Psoas muscle (tissue), 7 donors: ENCODE measurements at regions not wholly inside any gene's neighbourhood (a gene's known extent, or its start where the extent isn't known, plus 50 kb on each side); places are given as distances from the start of the nearest gene placed in this dataset.
"Not testable (repeated sequence)": the region's sequence is repeated elsewhere in the genome, so short reads cannot be mapped to it uniquely, and the experiment has no call there.

ENCODE experiments used
- ATAC-seq, 4 donors: fragments of 200-7000 bp; cut with Tn5 transposase; one replicate each; pipeline ENCODE4 v1.9.1; 2020; ENCODE audit warnings: moderate library complexity in 3 of 4, mild to moderate bottlenecking in 2 of 4
- DNase-seq, 2 donors: peaks; one replicate each; pipeline ENCODE4 v3.0.0-alpha.2; 2020
- H3K27ac ChIP-seq: fragments of 200-600 bp; one replicate; pipeline ENCODE4 v1.8.0; 2022
- H3K27me3 ChIP-seq, 3 donors: fragments of 200-600 bp in 1 of 3; one replicate each; pipeline versions ENCODE4 v1.6.1 to v1.8.0; 2013 to 2022; ENCODE audit warnings: low read length in 2 of 3, mild to moderate bottlenecking in 2 of 3, moderate library complexity in 1 of 3; ENCODE audit not compliant: insufficient read depth in 3 of 3
- H3K36me3 ChIP-seq, 2 donors: fragments of 200-600 bp in 1 of 2; one replicate each; pipeline versions ENCODE4 v1.6.1 to v1.8.0; 2013 to 2022; ENCODE audit warnings: low read depth in 1 of 2, mild to moderate bottlenecking in 1 of 2, moderate library complexity in 1 of 2; ENCODE audit not compliant: insufficient read depth in 1 of 2
- H3K4me1 ChIP-seq: fragments of 200-600 bp; one replicate; pipeline ENCODE4 v1.8.0; 2022
- H3K4me3 ChIP-seq: fragments of 200-600 bp; one replicate; pipeline ENCODE4 v1.8.0; 2022; ENCODE audit warnings: mild to moderate bottlenecking
- H3K9me3 ChIP-seq: fragments of 200-600 bp; one replicate; pipeline ENCODE4 v1.8.0; 2022
- WGBS, 3 donors: extraction: QIAGEN DNeasy Blood & Tissue Kit; methylation state at CpG; one replicate each; pipeline versions ENCODE4 v1.1.6 to v1.1.7; 2013; 5-methylcytosine and 5-hydroxymethylcytosine counted together
- intact Hi-C, 2 donors: fragments of 100-400 bp; cut with DNase I; formaldehyde crosslinking; loops; one replicate each; pipeline versions ENCODE4 v1.11.0 to v1.14.2; 2022
- TF ChIP-seq, protein P1 (sequence below): fragments of 200-600 bp; IDR thresholded peaks from one replicate; pipeline ENCODE4 v1.8.0; 2022; ENCODE audit warnings: antibody characterized with exemption
- donor health status: healthy with polysubstance abuse.
- donor health status: DM: no; HTN: no; CAD: no; lungs with moderate emphysema.
- donor health status: Bipolar disorder and iron deficiency.
- donor health status: healthy.
- donor health status: DM: yes; HTN: yes; CAD: no.
- donor health status: DM: no; HTN: no; CAD: no.
- donor health status: DM: yes; HTN: yes; CAD: no.

DNA sequence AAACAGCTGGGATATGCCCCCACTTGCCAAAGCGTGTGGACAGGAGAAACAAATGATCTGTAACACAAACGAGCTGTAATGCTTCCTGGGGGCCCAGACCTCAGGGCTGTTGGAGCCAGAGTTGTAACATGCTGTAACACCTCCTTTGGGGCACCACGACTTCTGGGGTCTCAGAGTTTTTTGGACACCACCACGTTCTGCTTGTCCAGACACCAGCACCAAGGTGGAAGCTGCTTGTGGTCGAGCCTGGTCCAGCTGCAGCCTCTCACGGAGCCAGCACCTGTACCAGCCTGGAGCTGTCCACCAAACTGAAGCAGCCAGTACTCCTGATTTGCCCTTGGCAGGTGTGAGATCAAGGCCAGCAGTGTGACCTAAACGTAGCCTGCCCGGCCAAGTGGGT, 879.4 kb downstream of the SLC6A15 start:
- Histone ChIP-seq H3K27me3 (no peaks in the 10 kb centered on the region), H3K36me3 (no peaks in the 10 kb centered on the region), H3K4me3 (no peak overlapping the region), H3K27ac (no peak overlapping the region), H3K4me1 (no peaks in the 10 kb centered on the region), H3K9me3 (no peaks in the 10 kb centered on the region)
- intact Hi-C loops: no loop called here
- no peak for DNase-seq
- no peak for ATAC-seq
- WGBS, 3 donors: 80 to 87% (median 84%) methylated on average over 8 of the region's 8 CpGs
- TF ChIP-seq, protein P1, sequence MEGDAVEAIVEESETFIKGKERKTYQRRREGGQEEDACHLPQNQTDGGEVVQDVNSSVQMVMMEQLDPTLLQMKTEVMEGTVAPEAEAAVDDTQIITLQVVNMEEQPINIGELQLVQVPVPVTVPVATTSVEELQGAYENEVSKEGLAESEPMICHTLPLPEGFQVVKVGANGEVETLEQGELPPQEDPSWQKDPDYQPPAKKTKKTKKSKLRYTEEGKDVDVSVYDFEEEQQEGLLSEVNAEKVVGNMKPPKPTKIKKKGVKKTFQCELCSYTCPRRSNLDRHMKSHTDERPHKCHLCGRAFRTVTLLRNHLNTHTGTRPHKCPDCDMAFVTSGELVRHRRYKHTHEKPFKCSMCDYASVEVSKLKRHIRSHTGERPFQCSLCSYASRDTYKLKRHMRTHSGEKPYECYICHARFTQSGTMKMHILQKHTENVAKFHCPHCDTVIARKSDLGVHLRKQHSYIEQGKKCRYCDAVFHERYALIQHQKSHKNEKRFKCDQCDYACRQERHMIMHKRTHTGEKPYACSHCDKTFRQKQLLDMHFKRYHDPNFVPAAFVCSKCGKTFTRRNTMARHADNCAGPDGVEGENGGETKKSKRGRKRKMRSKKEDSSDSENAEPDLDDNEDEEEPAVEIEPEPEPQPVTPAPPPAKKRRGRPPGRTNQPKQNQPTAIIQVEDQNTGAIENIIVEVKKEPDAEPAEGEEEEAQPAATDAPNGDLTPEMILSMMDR: no peak

DNA sequence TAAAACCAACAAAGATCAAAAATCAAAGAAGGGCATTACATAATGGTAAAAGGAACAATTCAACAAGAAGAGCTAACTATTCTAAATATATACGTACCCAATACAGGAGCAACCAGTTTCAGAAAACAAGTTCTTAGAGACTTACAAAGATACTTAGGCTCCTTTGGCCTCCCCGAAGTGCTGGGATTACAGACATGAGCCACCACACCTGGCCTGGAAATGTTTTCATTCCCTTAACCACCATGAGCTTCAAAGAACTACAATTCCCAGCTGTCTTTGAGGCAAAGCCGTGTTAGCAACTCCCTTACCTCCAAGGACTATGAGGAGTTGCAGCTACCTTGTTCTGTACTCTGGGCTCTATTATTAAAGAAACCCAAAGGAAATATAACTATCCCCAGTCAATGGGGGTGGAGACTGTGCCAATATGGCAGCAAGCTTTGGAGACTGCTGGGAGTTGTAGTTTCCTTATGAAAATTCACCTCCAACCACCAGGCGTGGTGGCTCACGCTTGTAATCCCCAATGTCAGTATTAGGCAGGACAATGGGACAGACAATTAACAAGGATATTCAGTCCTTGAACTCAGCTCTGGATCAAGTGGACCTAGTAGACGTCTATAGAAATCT, 893.9 kb downstream of the SLC6A15 start:
- H3K27ac ChIP-seq, H3K36me3 ChIP-seq, H3K27me3 ChIP-seq, H3K9me3 ChIP-seq, ATAC-seq, H3K4me3 ChIP-seq, H3K4me1 ChIP-seq, intact Hi-C loops, DNase-seq: not testable (repeated sequence)
- 80 to 88% (median 85%) methylated on average over 6 of the region's 6 CpGs for WGBS, 3 donors

DNA sequence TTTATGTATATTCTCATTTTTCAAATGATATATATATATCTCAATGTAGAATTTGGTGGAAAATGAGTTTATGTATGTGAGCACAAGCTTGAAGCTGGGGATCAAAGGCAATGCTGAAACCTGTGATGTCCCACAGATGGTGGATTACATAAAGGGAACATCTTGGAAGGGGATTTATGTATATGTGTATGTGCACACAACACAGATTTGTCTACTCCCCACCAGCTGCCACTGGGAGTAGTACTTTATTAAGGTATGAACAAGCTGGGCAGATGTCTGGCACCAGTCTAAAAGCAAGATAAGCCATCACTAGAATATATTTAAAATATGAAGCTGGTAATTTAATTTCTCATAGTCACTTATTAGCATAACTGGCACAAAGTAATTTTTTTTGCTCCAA, 895.6 kb downstream of the SLC6A15 start:
- ATAC-seq (no peak), DNase-seq (no peak)
- no peaks in the 10 kb centered on the region for H3K4me1 ChIP-seq
- no peaks in the 10 kb centered on the region for H3K36me3 ChIP-seq
- H3K9me3 ChIP-seq: no peaks in the 10 kb centered on the region
- H3K27ac ChIP-seq: no peak overlapping the region
- intact Hi-C loops: no loop called here
- TF ChIP-seq, protein P1: no peak
- no peaks in the 10 kb centered on the region for H3K27me3 ChIP-seq
- H3K4me3 ChIP-seq: no peak overlapping the region

DNA sequence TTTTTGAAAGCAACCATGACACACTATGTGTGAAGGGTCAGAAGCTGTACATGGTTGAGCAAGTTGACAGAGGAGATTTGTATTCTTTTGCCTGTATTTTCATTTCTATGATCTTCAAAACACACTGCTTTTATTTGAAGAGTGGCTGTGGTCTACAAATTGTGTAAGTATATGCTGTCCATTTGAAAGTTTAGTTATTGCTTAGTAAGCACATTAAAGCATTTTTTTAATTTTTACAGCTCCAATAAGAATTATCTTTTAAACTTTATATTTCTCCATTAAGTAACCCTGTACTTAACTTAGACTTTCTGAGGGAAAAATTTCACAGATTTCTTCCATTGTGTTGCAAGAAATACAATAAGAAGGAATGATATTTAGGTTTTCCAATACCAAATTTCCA, 915.2 kb downstream of the SLC6A15 start:
- intact Hi-C loops: no loop called here
- DNase-seq (no peak), ATAC-seq (no peak)
- H3K27me3 ChIP-seq: no peaks in the 10 kb centered on the region
- no peaks in the 10 kb centered on the region for H3K36me3 ChIP-seq
- H3K4me1 ChIP-seq: no peaks in the 10 kb centered on the region
- TF ChIP-seq, protein P1: no peak
- peaks cover 3% of the 10 kb centered on the region for H3K9me3 ChIP-seq
- no peak overlapping the region for H3K27ac ChIP-seq
- H3K4me3 ChIP-seq: no peak overlapping the region

DNA sequence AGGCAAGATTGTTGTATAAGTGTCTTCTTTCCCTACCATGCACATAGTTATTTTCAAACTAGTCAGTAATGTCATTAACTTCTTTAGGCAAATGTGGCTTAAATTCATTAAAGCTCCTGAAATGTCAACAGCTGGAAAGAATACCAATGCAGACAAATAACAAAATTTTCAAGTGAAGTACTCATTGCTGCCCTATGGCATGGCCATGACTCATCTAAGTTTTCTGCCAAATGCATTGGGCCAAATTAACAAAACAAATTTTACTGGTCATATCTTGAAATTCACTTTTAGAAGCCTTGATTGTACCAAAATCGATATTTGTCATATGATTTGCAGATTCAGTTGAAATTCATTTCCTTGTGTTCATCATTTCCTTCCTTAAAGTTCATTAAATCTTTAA, 915.9 kb downstream of the SLC6A15 start:
- H3K27ac ChIP-seq: no peak overlapping the region
- ATAC-seq (no peak), DNase-seq (no peak)
- H3K9me3 ChIP-seq: peaks cover 3% of the 10 kb centered on the region
- no peak overlapping the region for H3K4me3 ChIP-seq
- no peaks in the 10 kb centered on the region for H3K4me1 ChIP-seq
- H3K36me3 ChIP-seq: no peaks in the 10 kb centered on the region
- TF ChIP-seq, protein P1: no peak
- 76 to 86% (median 81%) methylated on average over 1 of the region's 1 CpG for WGBS, 3 donors
- intact Hi-C loops: no loop called here
- no peaks in the 10 kb centered on the region for H3K27me3 ChIP-seq
